ENCODE measurements at regions not wholly inside any gene's neighbourhood (a gene's known extent, or its start where the extent isn't known, plus 50 kb on each side); places are given as distances from the start of the nearest gene placed in this dataset.

DNA sequence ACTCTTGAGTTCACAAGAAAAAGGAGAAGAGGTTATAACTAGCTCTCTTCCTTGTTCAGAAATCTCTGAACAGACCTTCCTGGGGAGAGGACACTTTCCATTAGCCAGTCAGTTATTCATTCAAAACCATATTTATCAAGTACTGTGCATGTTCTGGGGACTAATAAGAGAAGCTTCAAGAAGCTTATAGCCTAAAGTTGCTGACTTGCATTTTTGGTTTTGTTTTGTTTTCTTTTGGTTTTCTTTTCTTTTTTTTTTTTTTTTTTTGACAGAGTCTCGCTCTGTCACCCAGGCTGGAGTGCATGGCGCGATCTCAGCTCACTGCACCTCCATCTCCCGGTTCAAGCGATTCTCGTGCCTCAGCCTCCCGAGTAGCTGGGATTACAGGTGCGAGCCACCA lies 471.4 kb downstream of the KLF12 start:
- H3K4me3 ChIP-seq: no peak overlapping the region
- DNase-seq (ENCODE audit: low spot score): no peak
- no peaks in the 10 kb centered on the region for H3K27me3 ChIP-seq
- H2AFZ ChIP-seq: no peak overlapping the region
- no peak overlapping the region for H3K4me2 ChIP-seq
- no peaks in the 10 kb centered on the region for H3K4me1 ChIP-seq (ENCODE audit: insufficient read depth)
- no peaks in the 10 kb centered on the region for H4K20me1 ChIP-seq (ENCODE audit: insufficient read depth, poor library complexity, severe bottlenecking)
- TF ChIP-seq, protein P1, sequence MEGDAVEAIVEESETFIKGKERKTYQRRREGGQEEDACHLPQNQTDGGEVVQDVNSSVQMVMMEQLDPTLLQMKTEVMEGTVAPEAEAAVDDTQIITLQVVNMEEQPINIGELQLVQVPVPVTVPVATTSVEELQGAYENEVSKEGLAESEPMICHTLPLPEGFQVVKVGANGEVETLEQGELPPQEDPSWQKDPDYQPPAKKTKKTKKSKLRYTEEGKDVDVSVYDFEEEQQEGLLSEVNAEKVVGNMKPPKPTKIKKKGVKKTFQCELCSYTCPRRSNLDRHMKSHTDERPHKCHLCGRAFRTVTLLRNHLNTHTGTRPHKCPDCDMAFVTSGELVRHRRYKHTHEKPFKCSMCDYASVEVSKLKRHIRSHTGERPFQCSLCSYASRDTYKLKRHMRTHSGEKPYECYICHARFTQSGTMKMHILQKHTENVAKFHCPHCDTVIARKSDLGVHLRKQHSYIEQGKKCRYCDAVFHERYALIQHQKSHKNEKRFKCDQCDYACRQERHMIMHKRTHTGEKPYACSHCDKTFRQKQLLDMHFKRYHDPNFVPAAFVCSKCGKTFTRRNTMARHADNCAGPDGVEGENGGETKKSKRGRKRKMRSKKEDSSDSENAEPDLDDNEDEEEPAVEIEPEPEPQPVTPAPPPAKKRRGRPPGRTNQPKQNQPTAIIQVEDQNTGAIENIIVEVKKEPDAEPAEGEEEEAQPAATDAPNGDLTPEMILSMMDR (IDR thresholded peaks at IDR 0.05; ENCODE audit: poor library complexity): no peak
- TF ChIP-seq EZH2phosphoT487 (IDR thresholded peaks at IDR 0.05; ENCODE audit: low read depth, severe bottlenecking, unreplicated experiment): no peak
- no peak for TF ChIP-seq EZH2 (IDR thresholded peaks at IDR 0.05; ENCODE audit: borderline replicate concordance)
- H3K79me2 ChIP-seq: no peaks in the 10 kb centered on the region
- no peaks in the 10 kb centered on the region for H3K9me2 ChIP-seq (replicated peaks; ENCODE audit: insufficient read depth)
- no peak overlapping the region for H3K27ac ChIP-seq
- WGBS (ENCODE audit: low lambda C conversion rate, missing lambda C conversion rate): 98% methylated on average over 8 of the region's 8 CpGs
- no peaks in the 10 kb centered on the region for H3K9me3 ChIP-seq (ENCODE audit: low read depth)
- H3K36me3 ChIP-seq (replicated peaks; ENCODE audit: insufficient read depth, low read depth): no peaks in the 10 kb centered on the region

DNA sequence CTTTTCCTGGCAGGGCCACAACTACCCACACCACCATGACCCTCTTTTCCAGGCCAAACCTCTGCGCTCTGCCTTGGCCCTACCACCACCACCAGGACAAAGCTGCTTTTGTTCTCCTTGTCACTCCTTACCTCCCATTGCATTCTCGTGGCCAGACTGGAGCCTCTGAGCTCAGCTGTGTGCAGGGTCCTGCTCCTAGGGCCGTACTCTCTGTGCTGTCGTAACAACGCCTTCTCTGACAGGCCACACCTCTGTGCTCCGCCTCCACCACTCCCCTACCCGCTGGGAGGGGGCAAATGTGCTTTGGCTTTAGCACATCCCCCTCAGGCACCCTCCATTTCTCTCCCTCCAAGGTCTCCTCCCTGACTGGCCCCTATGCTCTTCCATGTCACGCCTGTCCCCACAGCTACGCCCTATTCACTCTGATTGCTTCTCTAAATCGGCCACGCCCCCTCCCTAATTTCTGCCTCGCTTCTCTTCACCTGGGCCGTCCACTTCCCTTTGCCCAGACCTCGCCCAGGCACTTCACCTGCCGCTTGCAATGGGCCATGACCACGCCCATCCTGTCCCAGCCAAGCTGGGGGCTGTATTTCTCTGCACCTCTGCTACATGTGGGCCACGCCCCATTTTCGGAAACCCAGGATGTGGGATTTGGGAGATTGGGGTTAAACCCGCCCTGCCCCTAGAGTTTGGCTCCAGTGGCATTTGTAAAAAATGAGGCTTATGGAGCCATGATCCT lies 472.3 kb downstream of the KLF12 start:
- TF ChIP-seq EZH2phosphoT487 (IDR thresholded peaks at IDR 0.05; ENCODE audit: low read depth, severe bottlenecking, unreplicated experiment) (no peak), EZH2 (IDR thresholded peaks at IDR 0.05; ENCODE audit: borderline replicate concordance) (no peak)
- TF ChIP-seq, protein P1 (IDR thresholded peaks at IDR 0.05; ENCODE audit: poor library complexity): no peak
- H3K9me3 ChIP-seq (ENCODE audit: low read depth): no peaks in the 10 kb centered on the region
- DNase-seq (ENCODE audit: low spot score): no peak
- H4K20me1 ChIP-seq (ENCODE audit: insufficient read depth, poor library complexity, severe bottlenecking): no peaks in the 10 kb centered on the region
- H3K36me3 ChIP-seq (replicated peaks; ENCODE audit: insufficient read depth, low read depth): no peaks in the 10 kb centered on the region
- 89% methylated on average over 19 of the region's 19 CpGs for WGBS (ENCODE audit: low lambda C conversion rate, missing lambda C conversion rate)
- H3K27ac ChIP-seq: no peak overlapping the region
- no peaks in the 10 kb centered on the region for H3K27me3 ChIP-seq
- H3K4me2 ChIP-seq: no peak overlapping the region
- no peak overlapping the region for H3K4me3 ChIP-seq
- no peaks in the 10 kb centered on the region for H3K9me2 ChIP-seq (replicated peaks; ENCODE audit: insufficient read depth)
- no peaks in the 10 kb centered on the region for H3K4me1 ChIP-seq (ENCODE audit: insufficient read depth)
- H3K79me2 ChIP-seq: no peaks in the 10 kb centered on the region
- H2AFZ ChIP-seq: no peak overlapping the region

DNA sequence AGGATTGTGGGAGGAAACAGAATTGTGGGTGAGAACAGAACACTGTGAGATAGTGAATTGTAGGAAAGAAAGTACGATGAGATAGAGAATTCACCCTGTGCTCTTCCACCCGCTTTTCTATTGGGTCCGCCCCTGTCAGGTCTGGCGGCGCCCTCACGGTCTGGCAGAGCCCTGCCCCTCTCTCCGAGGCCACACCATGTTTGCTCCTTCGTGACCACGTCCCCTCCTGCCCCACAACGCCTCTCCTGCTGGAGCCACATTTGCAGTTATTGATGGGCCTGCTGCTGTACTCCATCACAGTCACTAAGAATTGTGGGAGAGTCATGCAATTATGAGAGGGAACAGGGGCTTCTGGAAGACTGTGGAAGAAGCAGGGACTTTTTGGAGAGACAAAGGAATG lies 473.1 kb downstream of the KLF12 start:
- Histone ChIP-seq H3K4me3 (no peak overlapping the region), H4K20me1 (ENCODE audit: insufficient read depth, poor library complexity, severe bottlenecking) (no peaks in the 10 kb centered on the region), H3K9me3 (ENCODE audit: low read depth) (no peaks in the 10 kb centered on the region), H3K27me3 (no peaks in the 10 kb centered on the region), H3K36me3 (replicated peaks; ENCODE audit: insufficient read depth, low read depth) (no peaks in the 10 kb centered on the region), H3K4me1 (ENCODE audit: insufficient read depth) (no peaks in the 10 kb centered on the region), H3K27ac (no peak overlapping the region), H3K79me2 (no peaks in the 10 kb centered on the region), H2AFZ (no peak overlapping the region), H3K4me2 (no peak overlapping the region), H3K9me2 (replicated peaks; ENCODE audit: insufficient read depth) (no peaks in the 10 kb centered on the region)
- TF ChIP-seq EZH2 (IDR thresholded peaks at IDR 0.05; ENCODE audit: borderline replicate concordance) (no peak), EZH2phosphoT487 (IDR thresholded peaks at IDR 0.05; ENCODE audit: low read depth, severe bottlenecking, unreplicated experiment) (no peak)
- TF ChIP-seq, protein P1 (IDR thresholded peaks at IDR 0.05; ENCODE audit: poor library complexity): no peak
- WGBS (ENCODE audit: low lambda C conversion rate, missing lambda C conversion rate): 99% methylated on average over 10 of the region's 10 CpGs
- no peak for DNase-seq (ENCODE audit: low spot score)

Data from hepatocyte (in vitro differentiated cells).